Vagina (tissue), 2 donors: ENCODE measurements at regions not wholly inside any gene's neighbourhood (a gene's known extent, or its start where the extent isn't known, plus 50 kb on each side); places are given as distances from the start of the nearest gene placed in this dataset.
A peak's percentile ranks its signal among the peaks of the same experiment; 100 is the strongest.

Experiments
- DNase-seq, 2 donors: peaks; one replicate each; pipeline ENCODE4 v3.0.0-alpha.2; 2017; ENCODE audit errors: extremely low spot score in 2 of 2
- H3K27ac ChIP-seq: fragments of 200-600 bp; sonication (generic); one replicate; pipeline ENCODE4 v1.5.1; 2019
- H3K27me3 ChIP-seq: fragments of 200-600 bp; sonication (generic); one replicate; pipeline ENCODE4 v1.5.1; 2019
- H3K36me3 ChIP-seq, 2 donors: fragments of 200-600 bp; sonication (generic); one replicate each; pipeline ENCODE4 v1.5.1; 2017 to 2019
- H3K4me1 ChIP-seq: fragments of 200-600 bp; sonication (generic); one replicate; pipeline ENCODE4 v1.5.1; 2019
- H3K4me3 ChIP-seq, 2 donors: fragments of 200-600 bp; sonication (generic); 1 replicate in 1 of 2; 2 replicates in 1 of 2; pipeline ENCODE4 v1.5.1; 2016 to 2019
- H3K9me3 ChIP-seq: fragments of 200-600 bp; sonication (generic); one replicate; pipeline ENCODE4 v1.5.1; 2019
- CTCF ChIP-seq, 3 experiments: fragments of 450-650 bp in 2 of 3; fragments of 200-600 bp in 1 of 3; sonication (generic) in 1 of 3; IDR thresholded peaks; one replicate each; pipeline ENCODE4 v1.5.1; 2017 to 2019; ENCODE audit warnings: antibody characterized with exemption in 3 of 3, mild to moderate bottlenecking in 2 of 3, moderate library complexity in 2 of 3
- POLR2A ChIP-seq, 2 donors: fragments of 450-650 bp; IDR thresholded peaks; one replicate each; pipeline ENCODE4 v1.6.1; 2017; ENCODE audit warnings: antibody characterized with exemption in 2 of 2, mild to moderate bottlenecking in 2 of 2, moderate library complexity in 2 of 2
- POLR2AphosphoS5 ChIP-seq, 2 donors: sonication (generic); formaldehyde crosslinking; IDR thresholded peaks; one replicate each; pipeline ENCODE4 v1.9.0; 2017; ENCODE audit warnings: antibody characterized with exemption in 2 of 2, mild to moderate bottlenecking in 2 of 2, low read depth in 1 of 2; ENCODE audit not compliant: insufficient read depth in 1 of 2
- intact Hi-C: fragments of 100-400 bp; cut with DNase I; formaldehyde crosslinking; loops from one replicate; pipeline ENCODE4 v1.15.1; 2023

DNA sequence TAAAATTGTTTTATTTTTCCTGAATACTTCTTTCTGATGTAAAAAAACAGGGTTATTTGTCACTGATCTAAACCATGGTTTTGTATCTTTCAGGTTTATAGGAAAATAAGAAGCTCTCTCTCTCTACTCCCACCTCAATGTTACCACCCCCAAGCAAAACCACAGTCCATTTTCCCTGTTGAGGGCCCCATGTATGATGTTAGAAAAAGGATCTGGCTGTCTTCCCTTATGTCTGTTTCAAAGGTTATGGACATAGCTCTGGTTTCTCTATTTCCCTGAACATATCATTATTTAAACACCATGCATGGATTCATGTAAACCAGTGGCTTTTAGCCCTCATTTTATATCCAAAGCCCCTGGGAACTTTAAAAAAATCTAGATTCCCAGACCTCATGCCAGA is 649.0 kb upstream of the TBX3 start:
- peak overlapping the region; percentile 16 for H3K27ac ChIP-seq
- H3K4me3 ChIP-seq: no peak overlapping the region
- TF ChIP-seq CTCF (IDR thresholded peaks at IDR 0.05): no peak
- TF ChIP-seq POLR2A (IDR thresholded peaks at IDR 0.05): no peak
- no peak for TF ChIP-seq POLR2AphosphoS5 (IDR thresholded peaks at IDR 0.05; ENCODE audit: insufficient read depth in 1 of 2, low read depth in 1 of 2)
- no peak for DNase-seq
- no peaks in the 10 kb centered on the region for H3K27me3 ChIP-seq
- peaks cover 26% of the 10 kb centered on the region for H3K4me1 ChIP-seq
- no peaks in the 10 kb centered on the region for H3K9me3 ChIP-seq
- no peaks in the 10 kb centered on the region for H3K36me3 ChIP-seq
- intact Hi-C loops: no loop called here

DNA sequence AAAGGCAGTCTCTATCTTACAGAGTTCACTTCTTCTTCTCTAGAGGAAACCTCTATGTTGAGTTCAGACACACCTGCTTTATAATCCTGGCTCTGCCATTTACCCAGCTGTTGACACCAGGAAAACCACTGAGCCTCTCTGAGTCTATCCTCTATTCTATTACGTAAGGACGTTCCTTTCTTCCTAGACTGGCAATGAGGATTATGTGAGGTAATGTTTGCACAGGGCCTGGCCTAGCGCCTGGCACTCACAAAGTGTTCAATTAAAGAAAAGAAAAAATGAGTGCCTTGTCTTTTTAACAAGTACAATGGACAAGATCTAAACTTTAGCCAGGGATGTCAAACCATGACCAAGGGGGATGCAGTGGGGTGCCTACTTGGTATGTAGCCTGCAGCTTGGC is 641.9 kb upstream of the TBX3 start:
- Histone ChIP-seq H3K4me3 (no peak overlapping the region), H3K27me3 (no peaks in the 10 kb centered on the region), H3K4me1 (peaks cover 28% of the 10 kb centered on the region), H3K36me3 (no peaks in the 10 kb centered on the region), H3K27ac (peak overlapping the region; percentile 66), H3K9me3 (no peaks in the 10 kb centered on the region)
- intact Hi-C loops: no loop called here
- DNase-seq: no peak
- TF ChIP-seq CTCF (IDR thresholded peaks at IDR 0.05): no peak
- TF ChIP-seq POLR2A (IDR thresholded peaks at IDR 0.05): no peak
- peak in 1 of 2 donors; percentile 53 for TF ChIP-seq POLR2AphosphoS5 (IDR thresholded peaks at IDR 0.05; ENCODE audit: insufficient read depth in 1 of 2, low read depth in 1 of 2)

DNA sequence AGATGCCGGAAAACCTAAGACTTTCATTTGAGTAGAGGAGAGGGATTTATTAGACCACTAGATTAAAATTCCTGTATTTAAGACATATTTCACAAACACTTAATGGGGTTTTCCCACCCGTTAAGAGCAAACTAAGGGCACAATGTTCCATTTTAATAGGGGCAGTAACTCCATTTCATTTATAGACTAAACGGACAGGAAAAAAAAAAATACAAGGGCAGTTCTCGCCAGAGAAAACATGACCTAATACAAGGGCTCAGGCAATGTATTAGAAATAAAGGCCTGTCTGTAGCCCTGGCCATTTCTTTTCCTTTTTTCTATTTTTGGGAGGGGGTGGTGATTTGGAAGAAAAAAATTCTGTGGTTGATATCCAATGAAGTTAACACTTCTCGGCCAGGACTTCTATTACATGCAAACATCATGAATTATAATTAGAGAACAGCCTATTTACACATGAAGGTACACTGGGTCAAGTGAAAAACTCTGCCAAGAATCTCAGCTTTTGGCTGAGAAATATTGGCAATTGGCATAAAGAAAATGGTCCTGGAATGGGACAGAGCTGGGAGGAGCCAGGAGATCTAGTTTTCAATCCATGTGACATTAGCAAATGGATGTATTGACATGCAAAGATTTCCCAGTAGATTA is 641.1 kb upstream of the TBX3 start:
- DNase-seq: no peak
- Histone ChIP-seq H3K36me3 (no peaks in the 10 kb centered on the region), H3K9me3 (no peaks in the 10 kb centered on the region), H3K4me1 (peaks cover 31% of the 10 kb centered on the region), H3K4me3 (no peak overlapping the region), H3K27ac (peak overlapping the region; percentile 66), H3K27me3 (no peaks in the 10 kb centered on the region)
- intact Hi-C loops: no loop called here
- TF ChIP-seq CTCF (IDR thresholded peaks at IDR 0.05): no peak
- peak; percentile 17 to 54 for TF ChIP-seq POLR2AphosphoS5 (IDR thresholded peaks at IDR 0.05; ENCODE audit: insufficient read depth in 1 of 2, low read depth in 1 of 2)
- no peak for TF ChIP-seq POLR2A (IDR thresholded peaks at IDR 0.05)

DNA sequence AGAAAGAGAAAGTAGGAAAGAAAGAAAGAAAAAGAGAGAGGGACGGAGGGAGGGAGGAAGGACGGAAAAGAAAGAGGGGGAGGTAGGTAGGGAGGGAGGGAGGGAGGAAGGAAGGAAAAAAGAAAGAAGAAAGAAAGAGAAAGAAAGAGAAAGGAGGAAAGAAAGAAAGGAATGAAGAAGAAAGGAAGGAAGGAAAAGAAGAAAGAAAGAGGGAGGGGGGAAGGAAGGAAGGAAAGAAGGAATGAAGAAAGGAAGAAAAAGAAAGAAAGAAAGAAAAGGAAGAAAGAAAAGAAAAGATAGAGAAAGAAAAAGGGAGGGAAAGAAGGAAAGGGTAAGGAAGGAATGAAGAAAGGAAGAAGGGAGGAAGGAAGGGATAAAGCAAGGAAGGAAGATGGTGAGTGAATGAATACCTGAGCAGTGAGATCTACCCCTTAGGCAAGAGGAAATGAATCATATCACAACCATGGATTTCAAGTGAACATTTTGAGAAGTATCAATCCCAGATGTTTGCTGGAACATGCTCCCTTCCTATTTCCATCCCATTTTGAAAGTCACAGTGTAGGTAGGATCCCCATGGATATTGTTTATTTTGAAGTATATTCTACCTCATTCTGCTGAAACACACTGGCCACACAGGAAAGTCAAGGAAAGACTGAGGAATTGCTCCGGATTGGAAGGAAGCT is 639.4 kb upstream of the TBX3 start:
- TF ChIP-seq POLR2A (IDR thresholded peaks at IDR 0.05) (no peak), CTCF (IDR thresholded peaks at IDR 0.05) (no peak), POLR2AphosphoS5 (IDR thresholded peaks at IDR 0.05; ENCODE audit: insufficient read depth in 1 of 2, low read depth in 1 of 2) (no peak)
- Histone ChIP-seq H3K4me3 (no peak overlapping the region), H3K27ac (peak overlapping the region; percentile 66), H3K9me3 (no peaks in the 10 kb centered on the region), H3K27me3 (no peaks in the 10 kb centered on the region), H3K4me1 (peaks cover 31% of the 10 kb centered on the region), H3K36me3 (no peaks in the 10 kb centered on the region)
- no peak for DNase-seq
- intact Hi-C loops: no loop called here

DNA sequence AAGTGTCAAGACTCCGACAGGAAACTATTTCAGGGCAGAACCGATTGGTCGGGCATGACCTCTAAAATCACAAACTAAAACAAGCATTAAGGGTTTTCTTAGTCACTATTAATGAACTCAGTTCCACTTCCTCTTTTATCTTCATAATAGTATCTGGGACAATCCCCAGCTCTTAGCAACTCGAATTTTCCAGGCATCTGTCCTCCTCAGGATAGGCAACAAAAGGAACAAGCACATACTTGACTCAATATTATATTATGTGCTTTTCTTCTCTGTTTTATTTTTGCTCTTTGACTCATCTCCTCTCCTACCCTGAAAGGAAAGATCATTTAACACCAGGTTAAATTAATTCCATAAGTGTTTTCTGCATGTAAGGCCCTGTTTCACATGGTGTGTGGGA is 638.3 kb upstream of the TBX3 start:
- H3K27ac ChIP-seq: peak overlapping the region; percentile 13
- TF ChIP-seq POLR2AphosphoS5 (IDR thresholded peaks at IDR 0.05; ENCODE audit: insufficient read depth in 1 of 2, low read depth in 1 of 2) (peak in 1 of 2 donors; percentile 25), POLR2A (IDR thresholded peaks at IDR 0.05) (no peak)

More for the DNA sequence above, 638.3 kb upstream of the TBX3 start:
- intact Hi-C loops: no loop called here
- Histone ChIP-seq H3K27me3 (no peaks in the 10 kb centered on the region), H3K4me1 (peaks cover 31% of the 10 kb centered on the region), H3K36me3 (no peaks in the 10 kb centered on the region), H3K4me3 (no peak overlapping the region), H3K9me3 (no peaks in the 10 kb centered on the region)
- no peak for DNase-seq
